Activated naive CD4-positive, alpha-beta T cell treated with anti-CD3 and anti-CD28 coated beads for 36 hours (primary cell): ENCODE measurements at regions not wholly inside any gene's neighbourhood (a gene's known extent, or its start where the extent isn't known, plus 50 kb on each side); places are given as distances from the start of the nearest gene placed in this dataset.

Experiments
- CTCF ChIA-PET: fragments of 350-600 bp; sonication (Branson Sonifier 250); formaldehyde crosslinking; loops from one replicate; lab custom pipeline; 2021; ENCODE audit warnings: antibody characterized with exemption; lab: Charles Lee
- DNase-seq: peaks from one replicate; pipeline ENCODE4 v3.0.0-alpha.2; 2020
- H3K27ac Mint-ChIP-seq: one replicate; pipeline ENCODE4 v1.8.0; 2021; ENCODE audit warnings: mild to moderate bottlenecking, mixed read lengths
- H3K27me3 Mint-ChIP-seq: one replicate; pipeline ENCODE4 v1.8.0; 2021; ENCODE audit warnings: low read depth, mixed read lengths
- H3K36me3 Mint-ChIP-seq: one replicate; pipeline ENCODE4 v1.8.0; 2021; ENCODE audit warnings: low read depth, mixed read lengths
- H3K4me1 Mint-ChIP-seq: one replicate; pipeline ENCODE4 v1.8.0; 2021; ENCODE audit warnings: low read depth, mixed read lengths
- H3K4me3 Mint-ChIP-seq: one replicate; pipeline ENCODE4 v1.8.0; 2021; ENCODE audit warnings: mild to moderate bottlenecking, moderate library complexity, mixed read lengths
- H3K9me3 Mint-ChIP-seq: one replicate; pipeline ENCODE4 v1.8.0; 2021; ENCODE audit warnings: mixed read lengths
- intact Hi-C: fragments of 100-400 bp; cut with micrococcal nuclease; formaldehyde crosslinking; loops from one replicate; pipeline ENCODE4 v1.15.1; 2023

GRCh38 chr2:19826874-19827273 lies 74.9 kb downstream of the TTC32 start:
- H3K4me1 Mint-ChIP-seq, result no peaks in the 10 kb centered on the region
- H3K9me3 Mint-ChIP-seq, result no peaks in the 10 kb centered on the region
- CTCF ChIA-PET, result interaction anchor here (1.6 kb wide), 1 partner anchor 11 kb away, joined by 3 read pairs; no protein-coding TSS in a partner anchor
- peaks cover 37% of the 10 kb centered on the region for H3K27me3 Mint-ChIP-seq
- H3K27ac Mint-ChIP-seq, result no peak overlapping the region
- intact Hi-C loops, result no loop called here
- DNase-seq, result no peak
- H3K4me3 Mint-ChIP-seq, result no peak overlapping the region
- H3K36me3 Mint-ChIP-seq, result no peaks in the 10 kb centered on the region

GRCh38 chr2:19823507-19823906 lies 78.3 kb downstream of the TTC32 start:
- Mint-ChIP-seq H3K36me3 (no peaks in the 10 kb centered on the region), H3K27me3 (peaks cover 37% of the 10 kb centered on the region), H3K9me3 (no peaks in the 10 kb centered on the region), H3K4me1 (no peaks in the 10 kb centered on the region), H3K4me3 (no peak overlapping the region), H3K27ac (no peak overlapping the region)
- DNase-seq, result no peak
- CTCF ChIA-PET, result no interaction called here
- intact Hi-C loops, result no loop called here

GRCh38 chr2:19819097-19820065 lies 82.4 kb downstream of the TTC32 start:
- intact Hi-C loops, result no loop called here
- Mint-ChIP-seq H3K36me3 (no peaks in the 10 kb centered on the region), H3K4me3 (no peak overlapping the region), H3K27ac (no peak overlapping the region), H3K9me3 (no peaks in the 10 kb centered on the region), H3K4me1 (no peaks in the 10 kb centered on the region), H3K27me3 (peaks cover 18% of the 10 kb centered on the region)
- no peak for DNase-seq
- CTCF ChIA-PET, result no interaction called here

- no peak for DNase-seq
- intact Hi-C loops, result no loop called here
- Mint-ChIP-seq H3K27me3 (peaks cover 12% of the 10 kb centered on the region), H3K36me3 (no peaks in the 10 kb centered on the region), H3K27ac (no peak overlapping the region), H3K4me3 (no peak overlapping the region), H3K9me3 (no peaks in the 10 kb centered on the region), H3K4me1 (no peaks in the 10 kb centered on the region)
- CTCF ChIA-PET, result no interaction called here
Observed at GRCh38 chr2:19818543-19818942, 83.2 kb downstream of the TTC32 start.

GRCh38 chr2:19818039-19818438 lies 83.7 kb downstream of the TTC32 start:
- Mint-ChIP-seq H3K4me1 (no peaks in the 10 kb centered on the region), H3K27me3 (peaks cover 10% of the 10 kb centered on the region), H3K27ac (no peak overlapping the region), H3K36me3 (no peaks in the 10 kb centered on the region), H3K9me3 (no peaks in the 10 kb centered on the region), H3K4me3 (no peak overlapping the region)
- intact Hi-C loops, result no loop called here
- no peak for DNase-seq
- CTCF ChIA-PET, result no interaction called here

- H3K27me3 Mint-ChIP-seq, result peaks cover 1% of the 10 kb centered on the region
Observed at GRCh38 chr2:19815746-19816145, 86.0 kb downstream of the TTC32 start.

GRCh38 chr2:19812166-19812565 lies 89.6 kb downstream of the TTC32 start:
- CTCF ChIA-PET, result no interaction called here
- intact Hi-C loops, result no loop called here
- Mint-ChIP-seq H3K27ac (no peak overlapping the region), H3K36me3 (no peaks in the 10 kb centered on the region), H3K4me3 (no peak overlapping the region), H3K4me1 (no peaks in the 10 kb centered on the region), H3K9me3 (no peaks in the 10 kb centered on the region), H3K27me3 (no peaks in the 10 kb centered on the region)
- DNase-seq, result no peak

More at GRCh38 chr2:19815746-19816145, 86.0 kb downstream of the TTC32 start:
- Mint-ChIP-seq H3K4me3 (no peak overlapping the region), H3K36me3 (no peaks in the 10 kb centered on the region), H3K9me3 (no peaks in the 10 kb centered on the region), H3K4me1 (no peaks in the 10 kb centered on the region), H3K27ac (no peak overlapping the region)
- no peak for DNase-seq
- intact Hi-C loops, result no loop called here
- CTCF ChIA-PET, result interaction anchor here (0.6 kb wide), 1 partner anchor 1319 kb away, joined by 3 read pairs; no protein-coding TSS in a partner anchor

- Mint-ChIP-seq H3K36me3 (no peaks in the 10 kb centered on the region), H3K9me3 (no peaks in the 10 kb centered on the region), H3K4me3 (no peak overlapping the region), H3K27me3 (no peaks in the 10 kb centered on the region), H3K27ac (no peak overlapping the region), H3K4me1 (no peaks in the 10 kb centered on the region)
- no peak for DNase-seq
- CTCF ChIA-PET, result no interaction called here
- intact Hi-C loops, result no loop called here
Observed at GRCh38 chr2:19811186-19811585, 90.6 kb downstream of the TTC32 start.

GRCh38 chr2:19810637-19811036 lies 91.1 kb downstream of the TTC32 start:
- Mint-ChIP-seq H3K27me3 (no peaks in the 10 kb centered on the region), H3K4me1 (no peaks in the 10 kb centered on the region), H3K4me3 (no peak overlapping the region), H3K36me3 (no peaks in the 10 kb centered on the region), H3K9me3 (no peaks in the 10 kb centered on the region), H3K27ac (no peak overlapping the region)
- intact Hi-C loops, result no loop called here
- CTCF ChIA-PET, result no interaction called here
- DNase-seq, result no peak

GRCh38 chr2:19810148-19810547 lies 91.6 kb downstream of the TTC32 start:
- no peak for DNase-seq
- H3K36me3 Mint-ChIP-seq, result no peaks in the 10 kb centered on the region
- H3K27ac Mint-ChIP-seq, result no peak overlapping the region
- no peaks in the 10 kb centered on the region for H3K27me3 Mint-ChIP-seq
- no peak overlapping the region for H3K4me3 Mint-ChIP-seq
- no peaks in the 10 kb centered on the region for H3K4me1 Mint-ChIP-seq
- intact Hi-C loops, result no loop called here
- no peaks in the 10 kb centered on the region for H3K9me3 Mint-ChIP-seq
- CTCF ChIA-PET, result no interaction called here

- CTCF ChIA-PET, result no interaction called here
- intact Hi-C loops, result no loop called here
- Mint-ChIP-seq H3K27me3 (no peaks in the 10 kb centered on the region), H3K27ac (no peak overlapping the region), H3K4me3 (no peak overlapping the region), H3K36me3 (no peaks in the 10 kb centered on the region), H3K4me1 (no peaks in the 10 kb centered on the region), H3K9me3 (no peaks in the 10 kb centered on the region)
- no peak for DNase-seq
Observed at GRCh38 chr2:19809206-19809605, 92.6 kb downstream of the TTC32 start.

- H3K9me3 Mint-ChIP-seq, result no peaks in the 10 kb centered on the region
- no peaks in the 10 kb centered on the region for H3K36me3 Mint-ChIP-seq
- CTCF ChIA-PET, result no interaction called here
- no peak overlapping the region for H3K27ac Mint-ChIP-seq
- H3K4me3 Mint-ChIP-seq, result no peak overlapping the region
- no peaks in the 10 kb centered on the region for H3K4me1 Mint-ChIP-seq
- H3K27me3 Mint-ChIP-seq, result no peaks in the 10 kb centered on the region
- intact Hi-C loops, result no loop called here
- DNase-seq, result no peak
Observed at GRCh38 chr2:19807866-19808265, 93.9 kb downstream of the TTC32 start.

GRCh38 chr2:19807346-19807745 lies 94.4 kb downstream of the TTC32 start:
- no peaks in the 10 kb centered on the region for H3K9me3 Mint-ChIP-seq
- CTCF ChIA-PET, result no interaction called here

More at GRCh38 chr2:19807346-19807745, 94.4 kb downstream of the TTC32 start:
- Mint-ChIP-seq H3K4me1 (no peaks in the 10 kb centered on the region), H3K27ac (no peak overlapping the region), H3K4me3 (no peak overlapping the region), H3K36me3 (no peaks in the 10 kb centered on the region), H3K27me3 (no peaks in the 10 kb centered on the region)
- DNase-seq, result no peak
- intact Hi-C loops, result no loop called here
